ENCODE measurements at regions not wholly inside any gene's neighbourhood (a gene's known extent, or its start where the extent isn't known, plus 50 kb on each side); places are given as distances from the start of the nearest gene placed in this dataset.

DNA sequence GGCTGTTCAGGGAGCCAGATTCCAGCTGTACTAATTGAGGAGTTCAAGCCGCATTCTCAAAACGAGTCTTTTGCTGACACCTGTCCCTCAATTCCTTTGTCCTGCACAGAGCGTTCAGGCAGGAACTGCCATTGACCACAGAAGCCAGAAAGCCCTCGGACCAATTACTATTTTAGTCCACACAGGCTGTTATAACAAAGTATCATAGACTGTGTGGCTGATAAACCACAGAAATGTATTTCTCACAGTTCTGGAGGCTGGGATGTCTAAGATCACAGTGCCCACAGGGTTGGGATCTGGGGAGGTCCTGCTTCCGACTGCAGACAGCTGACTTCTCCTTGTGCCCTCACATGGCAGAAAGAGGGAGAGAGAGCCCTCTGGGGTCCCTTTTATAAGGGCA is 119.8 kb upstream of the ATP6AP2 start:
- Histone ChIP-seq H3K27me3 (ENCODE audit: control insufficient read depth in 2 of 2, insufficient read depth in 2 of 2, low read length in 2 of 2) (peaks cover 0 to 1% of the 10 kb centered on the region in 2 experiments), H3K4me3 (replicated peaks in 1 of 3; ENCODE audit: insufficient read depth in 1 of 3, low read depth in 1 of 3, low read length in 3 of 3) (no peak overlapping the region), H3K36me3 (ENCODE audit: control insufficient read depth in 2 of 2, extremely low read depth in 1 of 2, insufficient read depth in 2 of 2, low read length in 2 of 2) (no peaks in the 10 kb centered on the region), H4K20me1 (replicated peaks; ENCODE audit: control insufficient read depth, extremely low read depth, insufficient read depth, low read length) (no peaks in the 10 kb centered on the region), H3K79me2 (ENCODE audit: control insufficient read depth, insufficient read depth, low read length) (no peaks in the 10 kb centered on the region), H3K4me1 (ENCODE audit: control insufficient read depth, extremely low read depth, insufficient read depth, low read length) (no peaks in the 10 kb centered on the region), H3K4me2 (ENCODE audit: insufficient read depth, low read length) (no peak overlapping the region), H2AFZ (ENCODE audit: low read depth, low read length) (no peak overlapping the region), H3K9me3 (replicated peaks; ENCODE audit: control insufficient read depth, insufficient read depth, low read length) (no peaks in the 10 kb centered on the region), H3K9me1 (replicated peaks; ENCODE audit: control insufficient read depth, extremely low read depth, insufficient read depth, low read length) (no peaks in the 10 kb centered on the region), H3K9ac (replicated peaks; ENCODE audit: extremely low read depth, insufficient read depth, low read length) (no peak overlapping the region), H3K27ac (ENCODE audit: insufficient read depth, low read depth, low read length) (no peak overlapping the region)
- CTCF ChIA-PET, result no interaction called here
- no peak for DNase-seq (ENCODE audit: low read depth, low spot score)
- no TSS peak for BruUV-seq (replicated peaks)
- POLR2A ChIA-PET, result no interaction called here
- FAIRE-seq, result no peak
- dilution Hi-C loops (cut with MboI; ENCODE audit: extremely low pct_ligation_motif_present, low sequenced_read_pairs), result no loop called here
- intact Hi-C loops (cut with micrococcal nuclease), result no loop called here
- TF ChIP-seq POLR2A (IDR thresholded peaks at IDR 0.05; ENCODE audit: low read depth, low read length) (no peak), FOS (IDR thresholded peaks at IDR 0.05; ENCODE audit: borderline replicate concordance, insufficient read depth, low read length) (no peak), MYC (IDR thresholded peaks at IDR 0.05; ENCODE audit: low read depth, low read length) (no peak), GATA2 (IDR thresholded peaks at IDR 0.05; ENCODE audit: insufficient read depth, insufficient read length, low read depth, low read length) (no peak), EZH2 (IDR thresholded peaks at IDR 0.05; ENCODE audit: borderline replicate concordance, low read depth, low read length, severe bottlenecking) (no peak), JUN (IDR thresholded peaks at IDR 0.05; ENCODE audit: borderline replicate concordance, insufficient read depth, insufficient read length, low read depth) (no peak), MAX (IDR thresholded peaks at IDR 0.05; ENCODE audit: insufficient read depth, insufficient read length) (no peak), CTCF (IDR thresholded peaks at IDR 0.05; ENCODE audit: extremely low read depth in 1 of 2, insufficient read depth in 1 of 2, low read depth in 1 of 2, low read length in 2 of 2) (no peak), POLR2AphosphoS5 (IDR thresholded peaks at IDR 0.05; ENCODE audit: insufficient read depth, low read depth, low read length) (no peak)

Data from endothelial cell of umbilical vein (primary cell).